K562 (cell line): ENCODE measurements at regions not wholly inside any gene's neighbourhood (a gene's known extent, or its start where the extent isn't known, plus 50 kb on each side); places are given as distances from the start of the nearest gene placed in this dataset.

Source experiments
- ATAC-seq: fragments of 200-7000 bp; cut with Tn5 transposase; 3 replicates; pipeline ENCODE4 v1.9.1; 2020; ENCODE audit warnings: moderate library complexity
- BruUV-seq: library from RNA; stranded (reverse); fragments of 400-500 nt; replicated peaks from 2 replicates; lab custom pipeline; 2021; lab: Mats Ljungman, UMichigan
- CTCF ChIA-PET: fragments of 300-600 bp; formaldehyde crosslinking; extraction: SDS; loops from one replicate; lab custom pipeline; 2021; ENCODE audit warnings: low intra/inter-chr PET ratio; lab: Yijun Ruan, JAX
- POLR2A ChIA-PET: fragments of 300-600, 350-650 bp; sonication (Branson Sonifier 250); formaldehyde crosslinking; extraction: SDS; loops from one replicate; lab custom pipeline; 2021; ENCODE audit warnings: antibody characterized with exemption, inconsistent platforms; lab: Yijun Ruan, JAX
- DNase-seq, 4 experiments: peaks; one replicate each; pipeline versions ENCODE4 v3.0.0 to v3.0.0-alpha.2; 2011 to 2018; ENCODE audit warnings: low spot score in 3 of 4, mixed read lengths in 3 of 4; ENCODE audit errors: extremely low read depth in 1 of 4
- FAIRE-seq: peaks from 2 replicates; lab custom pipeline; 2011; peaks lifted over from hg19 to GRCh38; lab: Jason Lieb, UNC
- H2AFZ ChIP-seq: 2 replicates; pipeline ENCODE4 v1.6.0; 2011; ENCODE audit warnings: low read depth, low read length, control low read depth, inconsistent platforms
- H3K27ac ChIP-seq: fragments of 200-600 bp; 3 replicates; pipeline ENCODE4 v1.8.0; 2011; ENCODE audit warnings: low read depth, mild to moderate bottlenecking, control low read depth, inconsistent platforms, low read length, moderate library complexity, mixed read lengths; ENCODE audit errors: extremely low read depth
- H3K27me3 ChIP-seq, 2 experiments: fragments of 300-600 bp in 1 of 2; 2 replicates in 1 of 2; 3 replicates in 1 of 2; pipeline versions ENCODE4 v1.6.0 to v1.8.0; 2011; ENCODE audit warnings: inconsistent platforms in 2 of 2, low read length in 2 of 2, mild to moderate bottlenecking in 1 of 2, mixed read lengths in 1 of 2, moderate library complexity in 1 of 2; ENCODE audit not compliant: control insufficient read depth in 2 of 2, insufficient read depth in 2 of 2
- H3K36me3 ChIP-seq: fragments of 300-600 bp; 3 replicates; pipeline ENCODE4 v1.8.0; 2011; ENCODE audit warnings: mild to moderate bottlenecking, low read length, inconsistent platforms; ENCODE audit not compliant: control insufficient read depth, insufficient read depth
- H3K4me1 ChIP-seq, 2 experiments: fragments of 200-600 bp in 1 of 2; replicated peaks in 1 of 2; 2 replicates in 1 of 2; 3 replicates in 1 of 2; pipeline versions ENCODE4 v1.5.1 to v1.8.0; 2011; ENCODE audit warnings: inconsistent platforms in 2 of 2, low read length in 2 of 2, mild to moderate bottlenecking in 1 of 2, mixed read lengths in 1 of 2, moderate library complexity in 1 of 2; ENCODE audit not compliant: control insufficient read depth in 2 of 2, insufficient read depth in 2 of 2
- H3K4me2 ChIP-seq: 2 replicates; pipeline ENCODE4 v1.6.1; 2011; ENCODE audit warnings: low read length, control low read depth, inconsistent platforms, mixed read lengths; ENCODE audit not compliant: insufficient read depth
- H3K4me3 ChIP-seq: fragments of 200-600 bp; sonication (generic), shearing (Covaris generic); 2 replicates; pipeline ENCODE4 v1.5.1; 2016; ENCODE audit warnings: control low read depth, inconsistent platforms
- H3K79me2 ChIP-seq: fragments of 200-600 bp; 3 replicates; pipeline ENCODE4 v1.8.0; 2011; ENCODE audit warnings: low read length, inconsistent platforms; ENCODE audit not compliant: control insufficient read depth, insufficient read depth
- H3K9ac ChIP-seq, 2 experiments: 2 replicates each; pipeline versions ENCODE4 v1.6.0 to v1.6.1; 2011; ENCODE audit warnings: low read depth in 2 of 2, low read length in 2 of 2, control low read depth in 1 of 2, inconsistent platforms in 1 of 2, mild to moderate bottlenecking in 1 of 2, mixed read lengths in 1 of 2; ENCODE audit not compliant: insufficient read depth in 1 of 2
- H3K9me1 ChIP-seq: one replicate; pipeline ENCODE4 v1.6.0; 2011; ENCODE audit warnings: inconsistent platforms, mild to moderate bottlenecking, low read length, moderate library complexity; ENCODE audit not compliant: control insufficient read depth, insufficient read depth
- H3K9me3 ChIP-seq: replicated peaks from 2 replicates; pipeline ENCODE4 v1.5.1; 2011; ENCODE audit warnings: low read depth, low read length, inconsistent platforms; ENCODE audit not compliant: control insufficient read depth, insufficient read depth
- H4K20me1 ChIP-seq: replicated peaks from 2 replicates; pipeline ENCODE4 v1.6.1; 2011; ENCODE audit warnings: low read length, inconsistent platforms, mixed read lengths; ENCODE audit not compliant: control insufficient read depth, insufficient read depth
- ATF7 ChIP-seq: fragments of 450-650 bp; IDR thresholded peaks from 2 replicates; pipeline ENCODE4 v1.7.1; 2014; ENCODE audit warnings: mild to moderate bottlenecking, moderate library complexity
- BMI1 ChIP-seq: fragments of 150-350 bp; IDR thresholded peaks from 2 replicates; pipeline ENCODE4 v1.6.1; 2014; ENCODE audit warnings: low read length
- CBFA2T3 ChIP-seq: fragments of 450-650 bp; IDR thresholded peaks from 2 replicates; pipeline ENCODE4 v1.6.1; 2017
- DPF2 ChIP-seq: fragments of 450-650 bp; IDR thresholded peaks from 2 replicates; pipeline ENCODE4 v1.6.1; 2016
- EGR1 ChIP-seq: fragments of 450-650 bp; conservative IDR thresholded peaks from 2 replicates; pipeline ENCODE4 v1.6.1; 2017; ENCODE audit warnings: mild to moderate bottlenecking
- EHMT2 ChIP-seq: fragments of 450-650 bp; IDR thresholded peaks from 2 replicates; pipeline ENCODE4 v1.6.1; 2018; ENCODE audit warnings: antibody characterized with exemption
- EZH2 ChIP-seq: IDR thresholded peaks from 2 replicates; pipeline ENCODE4 v1.6.1; 2012; ENCODE audit warnings: low read depth, mild to moderate bottlenecking, inconsistent platforms, low read length, borderline replicate concordance
- FOXM1 ChIP-seq, 2 experiments: fragments of 450-650 bp in 1 of 2; sonication (generic) in 1 of 2; formaldehyde crosslinking in 1 of 2; IDR thresholded peaks; 2 replicates each; pipeline versions ENCODE4 v1.6.1 to v1.9.0; 2017 to 2022; ENCODE audit warnings: low read depth in 2 of 2, mild to moderate bottlenecking in 2 of 2, missing genetic modification reagents in 1 of 2, moderate library complexity in 1 of 2
- GATA2 ChIP-seq: sonication (generic); formaldehyde crosslinking; IDR thresholded peaks from 2 replicates; pipeline ENCODE4 v1.4.0; 2020; ENCODE audit warnings: mild to moderate bottlenecking, missing genetic modification reagents
- JUN ChIP-seq, 2 experiments: sonication (generic) in 1 of 2; formaldehyde crosslinking in 1 of 2; IDR thresholded peaks; 2 replicates each; pipeline versions ENCODE4 v1.6.1 to v1.8.0; 2012 to 2022; ENCODE audit warnings: borderline replicate concordance in 2 of 2, mild to moderate bottlenecking in 2 of 2, improper control_type of control experiment in 1 of 2, low read depth in 1 of 2, low read length in 1 of 2, missing genetic modification reagents in 1 of 2
- KAT8 ChIP-seq: fragments of 450-650 bp; IDR thresholded peaks from 2 replicates; pipeline ENCODE4 v1.6.1; 2016; ENCODE audit warnings: low read depth, mild to moderate bottlenecking
- KLF10 ChIP-seq: fragments of 250-450 bp; sonication (Bioruptor Pico); IDR thresholded peaks from 2 replicates; pipeline ENCODE4 v1.6.1; 2021; ENCODE audit warnings: matching md5 sums
- NCOA1 ChIP-seq: fragments of 450-650 bp; IDR thresholded peaks from 2 replicates; pipeline ENCODE4 v1.6.1; 2016; ENCODE audit warnings: low read depth
- PHB2 ChIP-seq: fragments of 450-650 bp; IDR thresholded peaks from 2 replicates; pipeline ENCODE4 v1.6.1; 2017; ENCODE audit warnings: low read depth
- POLR2AphosphoS5 ChIP-seq: IDR thresholded peaks from 2 replicates; pipeline ENCODE4 v1.6.1; 2011; ENCODE audit warnings: mild to moderate bottlenecking, low read depth, low read length, moderate library complexity; ENCODE audit not compliant: control insufficient read depth, insufficient read depth
- PTBP1 ChIP-seq: fragments of 200-400 bp; formaldehyde crosslinking; IDR thresholded peaks from 2 replicates; pipeline ENCODE4 v1.6.1; 2017; ENCODE audit warnings: low read depth, low read length
- RCOR1 ChIP-seq, 2 experiments: IDR thresholded peaks; 2 replicates each; pipeline ENCODE4 v1.6.1; 2012; ENCODE audit warnings: low read depth in 2 of 2, low read length in 2 of 2, borderline replicate concordance in 1 of 2, improper control_type of control experiment in 1 of 2
- SPI1 ChIP-seq: IDR thresholded peaks from 2 replicates; pipeline ENCODE4 v1.6.1; 2011; ENCODE audit warnings: low read depth, low read length, control low read depth, borderline replicate concordance
- STAT5A ChIP-seq: IDR thresholded peaks from 2 replicates; pipeline ENCODE4 v1.6.1; 2012; ENCODE audit warnings: low read length, inconsistent platforms, borderline replicate concordance
- TAL1 ChIP-seq: fragments of 450-650 bp; IDR thresholded peaks from 2 replicates; pipeline ENCODE4 v1.6.1; 2016; ENCODE audit warnings: mild to moderate bottlenecking
- ZBTB33 ChIP-seq: sonication (generic); formaldehyde crosslinking; IDR thresholded peaks from 2 replicates; pipeline ENCODE4 v1.8.1; 2023; ENCODE audit warnings: mild to moderate bottlenecking, missing genetic modification reagents
- ZEB2 ChIP-seq: fragments of 450-650 bp; IDR thresholded peaks from 2 replicates; pipeline ENCODE4 v1.6.1; 2016
- WGBS: fragments of 100-300 bp; shearing (Covaris generic); methylation state at CpG from one replicate; pipeline ENCODE4 v1.1.6; 2016; ENCODE audit warnings: low coverage, mixed read lengths; ENCODE audit not compliant: insufficient coverage; ENCODE audit errors: missing lambda C conversion rate; 5-methylcytosine and 5-hydroxymethylcytosine counted together
- in situ Hi-C: fragments of 300-500 bp; cut with MboI; formaldehyde crosslinking; loops from 4 replicates; pipeline ENCODE4 v1.15.0; 2018; ENCODE audit warnings: inconsistent platforms, mixed read lengths
- intact Hi-C: fragments of 100-400 bp; cut with micrococcal nuclease; formaldehyde crosslinking; loops from 2 replicates; pipeline ENCODE4 v1.14.2; 2022

DNA sequence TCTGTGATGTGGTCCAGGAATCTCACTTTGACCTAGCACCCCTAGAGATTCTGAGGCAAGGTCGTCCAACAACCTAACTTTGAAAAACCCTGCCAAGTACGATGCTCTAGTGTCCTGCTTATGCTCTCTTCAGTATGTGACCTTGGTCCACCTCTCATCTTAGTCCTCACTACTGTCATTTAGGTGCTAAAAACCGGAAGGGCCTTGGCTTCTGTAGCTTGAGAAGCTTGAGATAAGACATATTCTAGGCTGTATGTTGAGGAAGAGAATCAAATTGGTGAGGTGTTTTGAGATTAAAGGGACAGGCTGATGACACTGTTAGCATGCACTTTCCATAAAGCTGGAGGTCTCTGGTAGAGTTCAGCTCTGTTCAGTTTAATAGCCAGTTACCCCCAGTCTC lies 57.0 kb upstream of the MTPN start (continued):
- TF ChIP-seq ZBTB33 (no peak), EHMT2 (0 out of 2 replicates have a peak, but pooled peaks have one; percentile 41), ATF7 (peak; percentile 11; the same call in 1 of the 2 replicates), ZEB2 (peak; percentile 56; the same call in 1 of the 2 replicates), DPF2 (peak; percentile 7; the same call in 1 of the 2 replicates), TAL1 (peak; percentile 55), CBFA2T3 (peak; percentile 77), PTBP1 (no peak), JUN (IDR thresholded peaks at IDR 0.05; ENCODE audit: borderline replicate concordance, low read depth, low read length) (no peak), JUN (CRISPR knock-in tag; IDR thresholded peaks at IDR 0.05; ENCODE audit: borderline replicate concordance) (no peak)

GRCh38 chr7:136033413-136034031 lies 56.4 kb upstream of the MTPN start:
- FAIRE-seq, result peak; percentile 86
- no TSS peak for BruUV-seq
- peak in 2 of 4 experiments; percentile 87 to 90 for DNase-seq
- TF ChIP-seq KLF10 (CRISPR knock-in tag) (no peak), SPI1 (no peak), POLR2AphosphoS5 (peak; percentile 98), BMI1 (no peak), PHB2 (peak; percentile 58; the same call in 1 of the 2 replicates), KAT8 (no peak), EZH2 (no peak), EGR1 (no peak), FOXM1 (IDR thresholded peaks at IDR 0.05; ENCODE audit: low read depth) (peak; percentile 93), FOXM1 (CRISPR knock-in tag; IDR thresholded peaks at IDR 0.05; ENCODE audit: low read depth) (no peak), GATA2 (CRISPR knock-in tag) (peak; percentile 56; the same call in 1 of the 2 replicates), RCOR1 (IDR thresholded peaks at IDR 0.05; ENCODE audit: borderline replicate concordance in 1 of 2, low read depth in 2 of 2, low read length in 2 of 2) (peak; percentile 80 to 97; a peak in 3 of 4 replicates), STAT5A (peak; percentile 88), NCOA1 (peak; percentile 61; the same call in 1 of the 2 replicates)

More at GRCh38 chr7:136033413-136034031, 56.4 kb upstream of the MTPN start:
- in situ Hi-C loops (no loop called here), intact Hi-C loops (loop anchor here (5.0 kb wide), 3 partner anchors 44 to 214 kb away; no protein-coding TSS in a partner anchor)
- ATAC-seq, result peak; percentile 96
- peaks cover 9% of the 10 kb centered on the region; the same call in 1 of the 2 replicates for H4K20me1 ChIP-seq
- no peaks in the 10 kb centered on the region for H3K79me2 ChIP-seq
- no peaks in the 10 kb centered on the region for H3K36me3 ChIP-seq
- no peaks in the 10 kb centered on the region for H3K9me1 ChIP-seq
- H3K27me3 ChIP-seq, result no peaks in the 10 kb centered on the region
- peaks cover 10 to 22% of the 10 kb centered on the region in 2 experiments for H3K4me1 ChIP-seq
- no peaks in the 10 kb centered on the region for H3K9me3 ChIP-seq
- H3K27ac ChIP-seq, result peak overlapping the region; percentile 33; the same call in 2 of the 3 replicates
- H3K9ac ChIP-seq, result no peak overlapping the region
- CTCF ChIA-PET, result interaction anchor here (0.6 kb wide), 1 partner anchor 19 kb away, joined by 5 read pairs; no protein-coding TSS in a partner anchor
- H2AFZ ChIP-seq, result no peak overlapping the region
- under 1% methylated on average over 6 of the region's 6 CpGs for WGBS
- peak overlapping the region; percentile 28; the same call in 1 of the 2 replicates for H3K4me2 ChIP-seq
- no peak overlapping the region for H3K4me3 ChIP-seq
- POLR2A ChIA-PET, result interaction anchor here (0.5 to 1.4 kb wide), 6 partner anchors 9 to 370 kb away, joined by 3 to 14 read pairs (median 3); no protein-coding TSS in a partner anchor
